Suprapubic skin (tissue), 4 donors: ENCODE measurements at regions not wholly inside any gene's neighbourhood (a gene's known extent, or its start where the extent isn't known, plus 50 kb on each side); places are given as distances from the start of the nearest gene placed in this dataset.

ENCODE experiments used
- DNase-seq, 2 donors: peaks; one replicate each; pipeline ENCODE4 v3.0.0-alpha.2; 2019; ENCODE audit warnings: low spot score in 2 of 2
- H3K27ac ChIP-seq: fragments of 200-600 bp; sonication (generic); one replicate; pipeline ENCODE4 v1.5.1; 2019
- H3K27me3 ChIP-seq: fragments of 200-600 bp; sonication (generic); one replicate; pipeline ENCODE4 v1.5.1; 2019
- H3K36me3 ChIP-seq: fragments of 200-600 bp; sonication (generic); one replicate; pipeline ENCODE4 v1.5.1; 2019
- H3K4me1 ChIP-seq: fragments of 200-600 bp; sonication (generic); one replicate; pipeline ENCODE4 v1.5.1; 2019
- H3K4me3 ChIP-seq: fragments of 200-600 bp; sonication (generic); one replicate; pipeline ENCODE4 v1.5.1; 2019; ENCODE audit warnings: mild to moderate bottlenecking
- H3K9me3 ChIP-seq: fragments of 200-600 bp; sonication (generic); one replicate; pipeline ENCODE4 v1.5.1; 2019
- EP300 ChIP-seq: sonication (generic); formaldehyde crosslinking; IDR thresholded peaks from one replicate; pipeline ENCODE4 v1.6.1; 2017; ENCODE audit warnings: antibody characterized with exemption
- POLR2A ChIP-seq, 2 donors: fragments of 450-650 bp; IDR thresholded peaks; one replicate each; pipeline ENCODE4 v1.6.1; 2017; ENCODE audit warnings: antibody characterized with exemption in 2 of 2, mild to moderate bottlenecking in 2 of 2, moderate library complexity in 2 of 2
- POLR2AphosphoS5 ChIP-seq, 3 donors: sonication (generic); formaldehyde crosslinking; IDR thresholded peaks; one replicate each; pipeline ENCODE4 v1.6.1; 2017; ENCODE audit warnings: antibody characterized with exemption in 3 of 3
- WGBS: methylation state at CpG from one replicate; pipeline ENCODE4 v1.1.5; 2018; 5-methylcytosine and 5-hydroxymethylcytosine counted together
- TF ChIP-seq, protein P1 (sequence below), 2 donors: fragments of 200-600 bp in 1 of 2; fragments of 450-650 bp in 1 of 2; sonication (generic) in 1 of 2; IDR thresholded peaks; one replicate each; pipeline ENCODE4 v1.5.1; 2016 to 2019; ENCODE audit warnings: antibody characterized with exemption in 2 of 2, mild to moderate bottlenecking in 1 of 2, moderate library complexity in 1 of 2

DNA sequence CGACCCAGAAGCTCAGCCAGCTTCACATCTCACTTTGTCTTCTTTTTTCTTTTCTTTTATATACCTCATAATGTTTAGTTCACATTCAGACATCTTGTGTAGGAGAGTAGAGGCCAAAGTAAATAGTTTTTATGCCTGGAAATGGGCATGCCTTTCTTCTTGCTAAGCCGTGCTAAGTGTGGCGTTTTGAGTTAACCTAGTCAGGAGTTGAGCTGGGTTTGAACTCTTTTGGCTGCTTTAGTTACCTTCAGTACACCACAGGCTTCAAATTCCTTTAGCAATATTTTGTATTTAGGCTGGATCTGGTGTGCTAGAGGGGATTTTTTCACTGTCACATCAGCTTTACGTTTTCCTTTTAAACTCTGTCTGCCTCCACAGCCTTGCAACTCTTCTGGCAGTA lies 300.8 kb downstream of the ZNF674 start:
- no peaks in the 10 kb centered on the region for H3K36me3 ChIP-seq
- no peak for DNase-seq
- WGBS, result 58% methylated on average over 4 of the region's 4 CpGs
- H3K9me3 ChIP-seq, result no peaks in the 10 kb centered on the region
- no peaks in the 10 kb centered on the region for H3K27me3 ChIP-seq
- TF ChIP-seq EP300 (no peak), POLR2AphosphoS5 (IDR thresholded peaks at IDR 0.05) (no peak)
- TF ChIP-seq, protein P1, sequence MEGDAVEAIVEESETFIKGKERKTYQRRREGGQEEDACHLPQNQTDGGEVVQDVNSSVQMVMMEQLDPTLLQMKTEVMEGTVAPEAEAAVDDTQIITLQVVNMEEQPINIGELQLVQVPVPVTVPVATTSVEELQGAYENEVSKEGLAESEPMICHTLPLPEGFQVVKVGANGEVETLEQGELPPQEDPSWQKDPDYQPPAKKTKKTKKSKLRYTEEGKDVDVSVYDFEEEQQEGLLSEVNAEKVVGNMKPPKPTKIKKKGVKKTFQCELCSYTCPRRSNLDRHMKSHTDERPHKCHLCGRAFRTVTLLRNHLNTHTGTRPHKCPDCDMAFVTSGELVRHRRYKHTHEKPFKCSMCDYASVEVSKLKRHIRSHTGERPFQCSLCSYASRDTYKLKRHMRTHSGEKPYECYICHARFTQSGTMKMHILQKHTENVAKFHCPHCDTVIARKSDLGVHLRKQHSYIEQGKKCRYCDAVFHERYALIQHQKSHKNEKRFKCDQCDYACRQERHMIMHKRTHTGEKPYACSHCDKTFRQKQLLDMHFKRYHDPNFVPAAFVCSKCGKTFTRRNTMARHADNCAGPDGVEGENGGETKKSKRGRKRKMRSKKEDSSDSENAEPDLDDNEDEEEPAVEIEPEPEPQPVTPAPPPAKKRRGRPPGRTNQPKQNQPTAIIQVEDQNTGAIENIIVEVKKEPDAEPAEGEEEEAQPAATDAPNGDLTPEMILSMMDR (IDR thresholded peaks at IDR 0.05), result no peak
- H3K4me3 ChIP-seq, result no peak overlapping the region
- H3K27ac ChIP-seq, result no peak overlapping the region
- H3K4me1 ChIP-seq, result no peaks in the 10 kb centered on the region

DNA sequence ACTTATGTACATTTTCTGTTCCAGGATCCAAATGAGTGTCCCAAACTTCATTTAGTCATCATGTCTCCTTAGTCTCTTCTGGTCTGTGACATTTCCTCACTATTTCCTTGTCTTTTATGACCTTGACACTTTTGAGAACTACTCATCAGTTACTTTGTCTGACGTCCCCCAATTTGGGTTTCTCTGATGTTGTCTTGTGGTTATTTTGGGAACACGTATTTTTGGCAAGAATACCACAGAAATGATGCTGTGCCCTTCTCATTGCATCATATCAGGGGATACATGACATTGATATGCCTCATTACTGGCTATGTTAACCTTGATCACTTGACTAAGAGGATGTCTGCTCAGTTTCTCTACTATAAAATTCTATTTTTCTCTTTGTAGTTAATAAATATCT lies 308.8 kb downstream of the ZNF674 start:
- TF ChIP-seq EP300 (no peak), POLR2A (IDR thresholded peaks at IDR 0.05) (no peak), POLR2AphosphoS5 (IDR thresholded peaks at IDR 0.05) (no peak)
- TF ChIP-seq, protein P1 (IDR thresholded peaks at IDR 0.05), result no peak
- H3K4me3 ChIP-seq, result no peak overlapping the region
- no peak for DNase-seq
- WGBS, result 16% methylated on average over 2 of the region's 2 CpGs
- no peaks in the 10 kb centered on the region for H3K4me1 ChIP-seq
- no peaks in the 10 kb centered on the region for H3K9me3 ChIP-seq
- H3K27me3 ChIP-seq, result no peaks in the 10 kb centered on the region
- H3K27ac ChIP-seq, result no peak overlapping the region
- H3K36me3 ChIP-seq, result no peaks in the 10 kb centered on the region

- Histone ChIP-seq H3K27ac (no peak overlapping the region), H3K4me3 (no peak overlapping the region), H3K36me3 (no peaks in the 10 kb centered on the region), H3K27me3 (no peaks in the 10 kb centered on the region), H3K4me1 (no peaks in the 10 kb centered on the region), H3K9me3 (no peaks in the 10 kb centered on the region)
- TF ChIP-seq, protein P1 (IDR thresholded peaks at IDR 0.05), result no peak
- TF ChIP-seq EP300 (no peak), POLR2AphosphoS5 (IDR thresholded peaks at IDR 0.05) (no peak), POLR2A (IDR thresholded peaks at IDR 0.05) (no peak)
- no peak for DNase-seq
- 57% methylated on average over 4 of the region's 4 CpGs for WGBS
These were observed 309.4 kb downstream of the ZNF674 start for GRCh38 chrX:46235778-46236177.

- no peak for DNase-seq
- 64% methylated on average over 2 of the region's 2 CpGs for WGBS
These were observed 310.4 kb downstream of the ZNF674 start for GRCh38 chrX:46234775-46235174.

DNA sequence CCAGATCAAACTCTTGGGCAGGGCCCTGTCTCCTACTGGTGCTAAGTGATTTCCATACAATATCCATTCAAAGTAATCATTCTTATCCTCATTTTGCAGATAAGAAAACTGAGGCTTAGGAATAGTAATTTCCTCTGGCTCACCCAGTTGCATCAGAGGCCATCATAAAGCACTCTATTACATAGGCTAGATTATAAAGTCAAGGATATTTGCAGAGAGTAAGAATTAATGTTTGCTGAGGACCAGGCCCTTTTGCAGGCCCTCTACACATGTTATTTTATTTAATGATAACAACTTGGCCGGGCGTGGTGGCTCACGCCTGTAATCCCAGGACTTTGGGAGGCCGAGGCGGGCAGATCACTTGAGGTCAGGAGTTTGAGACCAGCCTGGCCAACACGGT lies 316.8 kb downstream of the ZNF674 start:
- no peak for DNase-seq
- no peaks in the 10 kb centered on the region for H3K27me3 ChIP-seq
- 92% methylated on average over 6 of the region's 6 CpGs for WGBS
- H3K36me3 ChIP-seq, result no peaks in the 10 kb centered on the region
- H3K4me3 ChIP-seq, result no peak overlapping the region
- TF ChIP-seq POLR2AphosphoS5 (IDR thresholded peaks at IDR 0.05), result no peak
- no peak for TF ChIP-seq EP300
- TF ChIP-seq, protein P1 (IDR thresholded peaks at IDR 0.05), result no peak
- no peak for TF ChIP-seq POLR2A (IDR thresholded peaks at IDR 0.05)
- H3K9me3 ChIP-seq, result no peaks in the 10 kb centered on the region
- H3K27ac ChIP-seq, result no peak overlapping the region
- H3K4me1 ChIP-seq, result no peaks in the 10 kb centered on the region

More at GRCh38 chrX:46234775-46235174, 310.4 kb downstream of the ZNF674 start:
- Histone ChIP-seq H3K4me1 (no peaks in the 10 kb centered on the region), H3K36me3 (no peaks in the 10 kb centered on the region), H3K4me3 (no peak overlapping the region), H3K27me3 (no peaks in the 10 kb centered on the region), H3K9me3 (no peaks in the 10 kb centered on the region), H3K27ac (no peak overlapping the region)
- no peak for TF ChIP-seq EP300
- TF ChIP-seq, protein P1 (IDR thresholded peaks at IDR 0.05), result no peak
- TF ChIP-seq POLR2AphosphoS5 (IDR thresholded peaks at IDR 0.05), result no peak
- no peak for TF ChIP-seq POLR2A (IDR thresholded peaks at IDR 0.05)
